ENCODE measurements at regions not wholly inside any gene's neighbourhood (a gene's known extent, or its start where the extent isn't known, plus 50 kb on each side); places are given as distances from the start of the nearest gene placed in this dataset.

- TF ChIP-seq, protein P1, sequence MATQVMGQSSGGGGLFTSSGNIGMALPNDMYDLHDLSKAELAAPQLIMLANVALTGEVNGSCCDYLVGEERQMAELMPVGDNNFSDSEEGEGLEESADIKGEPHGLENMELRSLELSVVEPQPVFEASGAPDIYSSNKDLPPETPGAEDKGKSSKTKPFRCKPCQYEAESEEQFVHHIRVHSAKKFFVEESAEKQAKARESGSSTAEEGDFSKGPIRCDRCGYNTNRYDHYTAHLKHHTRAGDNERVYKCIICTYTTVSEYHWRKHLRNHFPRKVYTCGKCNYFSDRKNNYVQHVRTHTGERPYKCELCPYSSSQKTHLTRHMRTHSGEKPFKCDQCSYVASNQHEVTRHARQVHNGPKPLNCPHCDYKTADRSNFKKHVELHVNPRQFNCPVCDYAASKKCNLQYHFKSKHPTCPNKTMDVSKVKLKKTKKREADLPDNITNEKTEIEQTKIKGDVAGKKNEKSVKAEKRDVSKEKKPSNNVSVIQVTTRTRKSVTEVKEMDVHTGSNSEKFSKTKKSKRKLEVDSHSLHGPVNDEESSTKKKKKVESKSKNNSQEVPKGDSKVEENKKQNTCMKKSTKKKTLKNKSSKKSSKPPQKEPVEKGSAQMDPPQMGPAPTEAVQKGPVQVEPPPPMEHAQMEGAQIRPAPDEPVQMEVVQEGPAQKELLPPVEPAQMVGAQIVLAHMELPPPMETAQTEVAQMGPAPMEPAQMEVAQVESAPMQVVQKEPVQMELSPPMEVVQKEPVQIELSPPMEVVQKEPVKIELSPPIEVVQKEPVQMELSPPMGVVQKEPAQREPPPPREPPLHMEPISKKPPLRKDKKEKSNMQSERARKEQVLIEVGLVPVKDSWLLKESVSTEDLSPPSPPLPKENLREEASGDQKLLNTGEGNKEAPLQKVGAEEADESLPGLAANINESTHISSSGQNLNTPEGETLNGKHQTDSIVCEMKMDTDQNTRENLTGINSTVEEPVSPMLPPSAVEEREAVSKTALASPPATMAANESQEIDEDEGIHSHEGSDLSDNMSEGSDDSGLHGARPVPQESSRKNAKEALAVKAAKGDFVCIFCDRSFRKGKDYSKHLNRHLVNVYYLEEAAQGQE (IDR thresholded peaks at IDR 0.05), result no peak
- TF ChIP-seq EHF (CRISPR knock-in tag; IDR thresholded peaks at IDR 0.05), result no peak
- no peak for TF ChIP-seq RAD21 (conservative IDR thresholded peaks at IDR 0.05 in 1 of 2, IDR thresholded peaks at IDR 0.05 in 1 of 2)
- no peak for TF ChIP-seq FOSL2 (IDR thresholded peaks at IDR 0.05)
- no peak for TF ChIP-seq FOSL2 (CRISPR knock-in tag; IDR thresholded peaks at IDR 0.05)
- no peak for TF ChIP-seq KDM1A (IDR thresholded peaks at IDR 0.05; ENCODE audit: low read depth)
- no peak for TF ChIP-seq HOXA7 (CRISPR knock-in tag; IDR thresholded peaks at IDR 0.05)
- TF ChIP-seq TP53 (CRISPR knock-in tag; IDR thresholded peaks at IDR 0.05), result no peak
- no peak for TF ChIP-seq PHF8 (IDR thresholded peaks at IDR 0.05; ENCODE audit: borderline replicate concordance, low read depth)
- no peak for TF ChIP-seq SMC3 (IDR thresholded peaks at IDR 0.05)
- no peak for TF ChIP-seq SREBF2 (IDR thresholded peaks at IDR 0.05)
- TF ChIP-seq, protein P2, sequence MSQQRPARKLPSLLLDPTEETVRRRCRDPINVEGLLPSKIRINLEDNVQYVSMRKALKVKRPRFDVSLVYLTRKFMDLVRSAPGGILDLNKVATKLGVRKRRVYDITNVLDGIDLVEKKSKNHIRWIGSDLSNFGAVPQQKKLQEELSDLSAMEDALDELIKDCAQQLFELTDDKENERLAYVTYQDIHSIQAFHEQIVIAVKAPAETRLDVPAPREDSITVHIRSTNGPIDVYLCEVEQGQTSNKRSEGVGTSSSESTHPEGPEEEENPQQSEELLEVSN (IDR thresholded peaks at IDR 0.05; ENCODE audit: borderline replicate concordance, low read depth), result no peak
- TF ChIP-seq, protein P3, sequence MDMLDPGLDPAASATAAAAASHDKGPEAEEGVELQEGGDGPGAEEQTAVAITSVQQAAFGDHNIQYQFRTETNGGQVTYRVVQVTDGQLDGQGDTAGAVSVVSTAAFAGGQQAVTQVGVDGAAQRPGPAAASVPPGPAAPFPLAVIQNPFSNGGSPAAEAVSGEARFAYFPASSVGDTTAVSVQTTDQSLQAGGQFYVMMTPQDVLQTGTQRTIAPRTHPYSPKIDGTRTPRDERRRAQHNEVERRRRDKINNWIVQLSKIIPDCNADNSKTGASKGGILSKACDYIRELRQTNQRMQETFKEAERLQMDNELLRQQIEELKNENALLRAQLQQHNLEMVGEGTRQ (IDR thresholded peaks at IDR 0.05), result no peak
- no peak for TF ChIP-seq ZNF302 (CRISPR knock-in tag; IDR thresholded peaks at IDR 0.05)
- TF ChIP-seq RFX5 (IDR thresholded peaks at IDR 0.05), result no peak
- no peak for ATAC-seq
- ChIA-PET CTCF (interaction anchor here (0.6 kb wide), 1 partner anchor 12 kb away, joined by 3 read pairs; no protein-coding TSS in a partner anchor), POLR2A (no interaction called here)
- Histone ChIP-seq H3K4me3 (no peak overlapping the region), H3K4me1 (no peaks in the 10 kb centered on the region), H3K4me2 (no peak overlapping the region), H3K27ac (no peak overlapping the region), H3K9me3 (no peaks in the 10 kb centered on the region)
- 79% methylated on average over 4 of the region's 4 CpGs for WGBS (ENCODE audit: missing lambda C conversion rate)
- DNase-seq (ENCODE audit: low read depth in 1 of 2, low spot score in 1 of 2), result no peak
- FAIRE-seq, result no peak
Observed at GRCh38 chr18:60664736-60665135, 292.2 kb upstream of the MC4R start.

DNA sequence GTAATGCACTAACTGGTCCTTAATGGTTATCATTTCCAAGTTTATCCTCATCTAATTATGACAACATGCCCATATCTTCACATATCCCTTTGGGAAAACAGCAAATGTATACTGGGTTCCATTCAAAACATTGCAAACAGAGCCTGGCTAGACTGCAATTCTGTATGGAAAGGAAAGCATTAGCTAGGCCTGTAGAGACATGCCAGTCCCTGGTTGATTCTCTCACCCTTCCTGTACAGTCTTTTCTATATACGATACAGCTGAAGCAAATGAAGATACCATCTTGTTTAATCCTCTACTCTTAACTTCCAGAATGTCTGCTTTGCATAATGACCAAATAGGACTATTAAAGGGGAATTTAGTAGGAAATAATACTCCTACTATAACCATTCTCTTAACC, 294.4 kb upstream of the MC4R start:
- no peaks in the 10 kb centered on the region for H3K9me3 ChIP-seq
- no peak overlapping the region for H3K27ac ChIP-seq
- no peaks in the 10 kb centered on the region for H3K4me1 ChIP-seq
- DNase-seq (ENCODE audit: low read depth in 1 of 2, low spot score in 1 of 2), result no peak
- no peak for ATAC-seq
- H3K4me3 ChIP-seq, result no peak overlapping the region
- no peak for FAIRE-seq
- WGBS (ENCODE audit: missing lambda C conversion rate), result 10% methylated on average over 1 of the region's 1 CpG
- no peak overlapping the region for H3K4me2 ChIP-seq
- POLR2A ChIA-PET, result no interaction called here
- CTCF ChIA-PET, result interaction anchor here (1.4 kb wide), 1 partner anchor 678 kb away, joined by 3 read pairs; no protein-coding TSS in a partner anchor
- no peak for TF ChIP-seq CHD2 (IDR thresholded peaks at IDR 0.05; ENCODE audit: low read length, partially characterized antibody)
- TF ChIP-seq EP300 (IDR thresholded peaks at IDR 0.05), result no peak
- TF ChIP-seq FOSL2 (IDR thresholded peaks at IDR 0.05), result no peak
- TF ChIP-seq FOSL2 (CRISPR knock-in tag; IDR thresholded peaks at IDR 0.05), result no peak
- TF ChIP-seq, protein P1 (IDR thresholded peaks at IDR 0.05), result no peak
- no peak for TF ChIP-seq FOXS1 (CRISPR knock-in tag; IDR thresholded peaks at IDR 0.05)
- TF ChIP-seq ESRRA (IDR thresholded peaks at IDR 0.05; ENCODE audit: borderline replicate concordance, low read length), result no peak
- TF ChIP-seq FOSB (CRISPR knock-in tag; IDR thresholded peaks at IDR 0.05), result no peak
- TF ChIP-seq BHLHE40 (IDR thresholded peaks at IDR 0.05; ENCODE audit: low read depth, low read length), result no peak
- TF ChIP-seq EHMT2 (IDR thresholded peaks at IDR 0.05; ENCODE audit: low read depth), result no peak
- no peak for TF ChIP-seq CBX8 (IDR thresholded peaks at IDR 0.05)
- no peak for TF ChIP-seq SMC3 (IDR thresholded peaks at IDR 0.05)
- no peak for TF ChIP-seq POLR2AphosphoS2 (conservative IDR thresholded peaks at IDR 0.05; ENCODE audit: low read length)
- no peak for TF ChIP-seq CTCF (IDR thresholded peaks at IDR 0.05)
- TF ChIP-seq, protein P3 (IDR thresholded peaks at IDR 0.05), result no peak
- no peak for TF ChIP-seq HOXB5 (CRISPR knock-in tag; IDR thresholded peaks at IDR 0.05)
